ENCODE measurements at regions not wholly inside any gene's neighbourhood (a gene's known extent, or its start where the extent isn't known, plus 50 kb on each side); places are given as distances from the start of the nearest gene placed in this dataset.

DNA sequence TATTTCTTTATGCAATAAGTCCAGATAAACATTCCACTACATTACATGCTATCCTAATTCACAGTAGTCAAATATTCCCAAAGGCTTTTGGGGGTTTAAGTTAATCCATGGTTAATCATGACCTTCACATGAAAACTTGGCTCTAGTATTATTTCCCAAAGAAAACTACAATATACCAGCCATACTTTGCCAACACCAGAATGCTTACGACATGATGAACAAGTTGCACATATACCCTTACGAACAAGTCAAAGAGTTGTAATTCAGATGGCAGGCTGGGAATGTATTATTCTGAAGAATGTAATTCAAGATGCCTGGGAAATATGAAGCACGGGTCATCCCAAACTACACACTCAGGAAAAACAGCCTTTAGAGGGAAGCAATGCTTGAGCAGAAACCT lies 499.6 kb downstream of the PPARGC1A start:
- TF ChIP-seq, protein P1, sequence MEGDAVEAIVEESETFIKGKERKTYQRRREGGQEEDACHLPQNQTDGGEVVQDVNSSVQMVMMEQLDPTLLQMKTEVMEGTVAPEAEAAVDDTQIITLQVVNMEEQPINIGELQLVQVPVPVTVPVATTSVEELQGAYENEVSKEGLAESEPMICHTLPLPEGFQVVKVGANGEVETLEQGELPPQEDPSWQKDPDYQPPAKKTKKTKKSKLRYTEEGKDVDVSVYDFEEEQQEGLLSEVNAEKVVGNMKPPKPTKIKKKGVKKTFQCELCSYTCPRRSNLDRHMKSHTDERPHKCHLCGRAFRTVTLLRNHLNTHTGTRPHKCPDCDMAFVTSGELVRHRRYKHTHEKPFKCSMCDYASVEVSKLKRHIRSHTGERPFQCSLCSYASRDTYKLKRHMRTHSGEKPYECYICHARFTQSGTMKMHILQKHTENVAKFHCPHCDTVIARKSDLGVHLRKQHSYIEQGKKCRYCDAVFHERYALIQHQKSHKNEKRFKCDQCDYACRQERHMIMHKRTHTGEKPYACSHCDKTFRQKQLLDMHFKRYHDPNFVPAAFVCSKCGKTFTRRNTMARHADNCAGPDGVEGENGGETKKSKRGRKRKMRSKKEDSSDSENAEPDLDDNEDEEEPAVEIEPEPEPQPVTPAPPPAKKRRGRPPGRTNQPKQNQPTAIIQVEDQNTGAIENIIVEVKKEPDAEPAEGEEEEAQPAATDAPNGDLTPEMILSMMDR (IDR thresholded peaks at IDR 0.05), result no peak
- TF ChIP-seq POLR2A (IDR thresholded peaks at IDR 0.05), result no peak
